SU-DHL-6 (cell line): ENCODE measurements at regions not wholly inside any gene's neighbourhood (a gene's known extent, or its start where the extent isn't known, plus 50 kb on each side); places are given as distances from the start of the nearest gene placed in this dataset.

Source experiments
- CTCF ChIP-seq: fragments of 200-600 bp; sonication (generic); IDR thresholded peaks from one replicate; pipeline ENCODE4 v1.5.1; 2017; ENCODE audit warnings: antibody characterized with exemption, mild to moderate bottlenecking, low read length, moderate library complexity; ENCODE audit not compliant: insufficient read depth, poor library complexity, severe bottlenecking
- EZH2phosphoT487 ChIP-seq: fragments of 200-600 bp; sonication (generic), shearing (Covaris generic); conservative IDR thresholded peaks from 2 replicates; pipeline ENCODE4 v1.6.1; 2018; ENCODE audit warnings: mild to moderate bottlenecking, antibody characterized with exemption, low read length, moderate library complexity, mixed read lengths

- TF ChIP-seq EZH2phosphoT487 (no peak), CTCF (no peak)
Measured at GRCh38 chr4:55291227-55291640, 54.8 kb upstream of the SRD5A3 start.
